RWPE1 (cell line): ENCODE measurements at regions not wholly inside any gene's neighbourhood (a gene's known extent, or its start where the extent isn't known, plus 50 kb on each side); places are given as distances from the start of the nearest gene placed in this dataset.

Experiments used
- CTCF ChIA-PET: fragments of 350-600 bp; sonication (Branson Sonifier 250); formaldehyde crosslinking; extraction: SDS; loops from one replicate; lab custom pipeline; 2021; lab: Yijun Ruan, JAX
- POLR2A ChIA-PET: fragments of 400-600 bp; formaldehyde crosslinking; extraction: SDS; loops from one replicate; lab custom pipeline; 2020; ENCODE audit warnings: antibody characterized with exemption; ENCODE audit not compliant: low non-redundant PET; lab: Yijun Ruan, JAX
- DNase-seq: peaks from one replicate; pipeline ENCODE4 v3.0.0; 2012; ENCODE audit warnings: low spot score
- H3K27ac ChIP-seq: fragments of 450-650 bp; 2 replicates; pipeline ENCODE4 v1.5.1; 2017
- TF ChIP-seq, protein P1 (sequence below): fragments of 450-650 bp; conservative IDR thresholded peaks from 2 replicates; pipeline ENCODE4 v1.5.1; 2017; ENCODE audit warnings: low read depth, mild to moderate bottlenecking

DNA sequence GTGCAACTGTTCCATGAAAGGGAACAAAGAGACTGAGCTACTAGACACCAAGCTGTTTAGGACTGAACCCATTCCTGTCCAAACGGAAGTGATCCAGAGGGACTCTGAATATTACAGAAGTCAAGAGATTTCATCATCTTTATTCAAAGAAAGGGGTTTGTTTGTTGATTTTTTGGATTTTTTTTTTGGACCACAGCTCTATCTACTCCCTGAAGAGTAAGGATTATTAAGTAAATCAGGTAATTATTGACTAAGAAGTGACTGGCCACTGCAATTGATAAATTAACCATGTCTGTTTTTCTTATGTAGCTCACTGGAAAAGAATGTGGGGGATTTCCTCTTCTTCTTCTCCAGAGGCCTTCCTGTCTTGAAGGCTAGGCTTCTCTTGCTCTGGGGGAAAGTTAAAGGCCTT is 146.6 kb upstream of the TPM1 start:
- peak; percentile 59 for DNase-seq
- TF ChIP-seq, protein P1, sequence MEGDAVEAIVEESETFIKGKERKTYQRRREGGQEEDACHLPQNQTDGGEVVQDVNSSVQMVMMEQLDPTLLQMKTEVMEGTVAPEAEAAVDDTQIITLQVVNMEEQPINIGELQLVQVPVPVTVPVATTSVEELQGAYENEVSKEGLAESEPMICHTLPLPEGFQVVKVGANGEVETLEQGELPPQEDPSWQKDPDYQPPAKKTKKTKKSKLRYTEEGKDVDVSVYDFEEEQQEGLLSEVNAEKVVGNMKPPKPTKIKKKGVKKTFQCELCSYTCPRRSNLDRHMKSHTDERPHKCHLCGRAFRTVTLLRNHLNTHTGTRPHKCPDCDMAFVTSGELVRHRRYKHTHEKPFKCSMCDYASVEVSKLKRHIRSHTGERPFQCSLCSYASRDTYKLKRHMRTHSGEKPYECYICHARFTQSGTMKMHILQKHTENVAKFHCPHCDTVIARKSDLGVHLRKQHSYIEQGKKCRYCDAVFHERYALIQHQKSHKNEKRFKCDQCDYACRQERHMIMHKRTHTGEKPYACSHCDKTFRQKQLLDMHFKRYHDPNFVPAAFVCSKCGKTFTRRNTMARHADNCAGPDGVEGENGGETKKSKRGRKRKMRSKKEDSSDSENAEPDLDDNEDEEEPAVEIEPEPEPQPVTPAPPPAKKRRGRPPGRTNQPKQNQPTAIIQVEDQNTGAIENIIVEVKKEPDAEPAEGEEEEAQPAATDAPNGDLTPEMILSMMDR = no peak
- ChIA-PET POLR2A (no interaction called here), CTCF (interaction anchor here (0.5 to 1.5 kb wide), 2 partner anchors 152 to 213 kb away, joined by 4 to 7 read pairs; no protein-coding TSS in a partner anchor)
- H3K27ac ChIP-seq = peak overlapping the region; percentile 93

- POLR2A ChIA-PET = no interaction called here
- peak; percentile 79 for DNase-seq
- peak overlapping the region; percentile 93 for H3K27ac ChIP-seq
- CTCF ChIA-PET = interaction anchor here (0.5 to 1.5 kb wide), 2 partner anchors 151 to 212 kb away, joined by 4 to 7 read pairs; no protein-coding TSS in a partner anchor
- TF ChIP-seq, protein P1 = no peak
Observed at GRCh38 chr15:62896380-62896866, 146.1 kb upstream of the TPM1 start.

DNA sequence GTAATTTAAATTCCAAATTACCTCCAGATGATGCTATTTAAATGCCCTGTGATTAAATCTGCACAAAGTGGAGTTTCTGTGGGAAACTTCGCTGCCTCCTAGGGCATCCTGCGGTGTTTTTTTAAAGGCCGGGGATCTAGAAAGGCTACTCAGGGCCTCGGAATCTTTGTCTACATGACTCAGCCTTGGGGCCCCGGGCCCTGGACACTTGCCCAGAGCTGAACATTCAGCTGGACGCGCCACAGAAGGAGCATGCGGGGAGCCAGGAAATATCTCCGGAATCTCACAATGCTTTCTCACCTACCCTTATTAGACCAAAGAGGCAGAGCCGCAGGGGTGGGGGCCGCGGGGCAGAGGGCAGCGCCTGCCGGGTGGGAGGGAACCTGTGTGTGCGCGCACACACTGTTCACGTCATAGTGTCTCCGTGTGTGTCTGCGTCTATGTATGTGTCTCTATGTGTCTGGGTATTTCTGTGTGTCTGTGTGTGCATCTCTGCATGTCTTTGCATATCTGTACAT is 145.5 kb upstream of the TPM1 start:
- CTCF ChIA-PET = interaction anchor here (1.5 kb wide), 1 partner anchor 151 kb away, joined by 7 read pairs; no protein-coding TSS in a partner anchor
- TF ChIP-seq, protein P1 = no peak
- POLR2A ChIA-PET = no interaction called here
- peak overlapping the region; percentile 93 for H3K27ac ChIP-seq
- DNase-seq = peak; percentile 97

- ChIA-PET POLR2A (no interaction called here), CTCF (interaction anchor here (0.6 kb wide), 1 partner anchor 105 kb away, joined by 3 read pairs; no protein-coding TSS in a partner anchor)
- no peak for DNase-seq
- TF ChIP-seq, protein P1 = no peak
- peak overlapping the region; percentile 93 for H3K27ac ChIP-seq
Observed at GRCh38 chr15:62897634-62898033, 144.9 kb upstream of the TPM1 start.

DNA sequence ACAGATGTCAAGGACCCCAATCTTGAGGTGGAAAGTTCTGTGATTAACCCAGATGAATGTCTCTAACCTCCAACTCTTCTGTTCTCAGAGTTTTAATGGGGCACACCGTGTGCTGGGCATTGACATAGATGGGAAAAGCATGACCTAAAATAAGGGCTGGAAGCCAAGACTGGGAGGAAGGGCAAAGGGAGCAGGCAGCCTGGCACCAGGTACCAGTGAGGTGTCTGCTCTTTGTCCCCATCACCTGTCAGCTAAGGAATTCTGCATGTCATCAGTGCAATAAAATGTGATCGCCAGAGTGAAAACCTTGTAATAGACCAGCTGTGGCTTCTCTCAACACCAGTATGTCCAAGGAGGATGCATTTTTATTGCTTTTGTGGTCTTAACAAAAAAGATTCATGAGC is 143.5 kb upstream of the TPM1 start:
- CTCF ChIA-PET = interaction anchor here (0.6 to 1.4 kb wide), 4 partner anchors 14 to 578 kb away, joined by 3 to 5 read pairs (median 3); no protein-coding TSS in a partner anchor
- H3K27ac ChIP-seq = 0 out of 2 replicates have a peak overlapping the region, but pooled peaks have one; percentile 25
- TF ChIP-seq, protein P1 = no peak
- DNase-seq = no peak
- POLR2A ChIA-PET = no interaction called here

GRCh38 chr15:62900071-62900802 is 142.3 kb upstream of the TPM1 start:
- POLR2A ChIA-PET = no interaction called here
- TF ChIP-seq, protein P1 = no peak
- DNase-seq = peak; percentile 52
- CTCF ChIA-PET = interaction anchor here (0.8 to 1.4 kb wide), 3 partner anchors 13 to 148 kb away, joined by 3 to 5 read pairs (median 3); no protein-coding TSS in a partner anchor
- H3K27ac ChIP-seq = peak overlapping the region; percentile 77
